Kidney (tissue), 13 donors: ENCODE measurements at regions not wholly inside any gene's neighbourhood (a gene's known extent, or its start where the extent isn't known, plus 50 kb on each side); places are given as distances from the start of the nearest gene placed in this dataset.

Experiments
- DNase-seq, 5 donors: peaks; one replicate each; pipeline ENCODE4 v3.0.0-alpha.2; 2013 to 2020
- FAIRE-seq: peaks from 2 replicates; lab custom pipeline; 2012; peaks lifted over from hg19 to GRCh38; lab: Jason Lieb, UNC
- H3K27ac ChIP-seq, 2 donors: one replicate each; pipeline ENCODE4 v1.7.0; 2013; ENCODE audit warnings: low read depth in 2 of 2, low read length in 2 of 2, inconsistent platforms in 1 of 2
- H3K27me3 ChIP-seq: one replicate; pipeline ENCODE4 v1.7.1; 2013; ENCODE audit warnings: low read length, inconsistent platforms; ENCODE audit not compliant: control insufficient read depth, insufficient read depth
- H3K36me3 ChIP-seq, 3 donors: one replicate each; pipeline versions ENCODE4 v1.7.0 to v1.7.1; 2013; ENCODE audit warnings: low read length in 3 of 3, control low read depth in 1 of 3, inconsistent platforms in 1 of 3; ENCODE audit not compliant: insufficient read depth in 3 of 3, control insufficient read depth in 2 of 3
- H3K4me1 ChIP-seq, 3 donors: one replicate each; pipeline versions ENCODE4 v1.7.0 to v1.7.1; 2013; ENCODE audit warnings: low read length in 3 of 3, inconsistent platforms in 1 of 3, low read depth in 1 of 3; ENCODE audit not compliant: control insufficient read depth in 2 of 3, insufficient read depth in 2 of 3
- H3K4me3 ChIP-seq, 3 donors: one replicate each; pipeline versions ENCODE4 v1.7.0 to v1.8.1; 2013; ENCODE audit warnings: low read length in 3 of 3, control low read depth in 1 of 3, inconsistent platforms in 1 of 3
- H3K9ac ChIP-seq, 3 donors: one replicate each; pipeline versions ENCODE4 v1.7.0 to v1.7.1; 2013; ENCODE audit warnings: low read length in 3 of 3, control low read depth in 1 of 3, inconsistent platforms in 1 of 3
- H3K9me3 ChIP-seq, 3 donors: one replicate each; pipeline versions ENCODE4 v1.7.0 to v1.7.1; 2013; ENCODE audit warnings: low read length in 3 of 3, control low read depth in 1 of 3, inconsistent platforms in 1 of 3; ENCODE audit not compliant: control insufficient read depth in 2 of 3, insufficient read depth in 1 of 3
- CTCF ChIP-seq: IDR thresholded peaks from 3 replicates; pipeline ENCODE4 v1.5.1; 2012; ENCODE audit warnings: mild to moderate bottlenecking, moderate library complexity, borderline replicate concordance; ENCODE audit not compliant: insufficient read depth; ENCODE audit errors: extremely low read depth
- intact Hi-C: fragments of 100-400 bp; cut with DNase I; formaldehyde crosslinking; loops from one replicate; pipeline ENCODE4 v1.11.1; 2022
- donor health status: control.
- donor health status: control.
- donor health status: control.
- donor health status: control.
- donor health status: control.
- donor health status: DM: yes; HTN: yes; CAD: no.
- donor health status: Normal renal cell carcinoma (clear cell type).

DNA sequence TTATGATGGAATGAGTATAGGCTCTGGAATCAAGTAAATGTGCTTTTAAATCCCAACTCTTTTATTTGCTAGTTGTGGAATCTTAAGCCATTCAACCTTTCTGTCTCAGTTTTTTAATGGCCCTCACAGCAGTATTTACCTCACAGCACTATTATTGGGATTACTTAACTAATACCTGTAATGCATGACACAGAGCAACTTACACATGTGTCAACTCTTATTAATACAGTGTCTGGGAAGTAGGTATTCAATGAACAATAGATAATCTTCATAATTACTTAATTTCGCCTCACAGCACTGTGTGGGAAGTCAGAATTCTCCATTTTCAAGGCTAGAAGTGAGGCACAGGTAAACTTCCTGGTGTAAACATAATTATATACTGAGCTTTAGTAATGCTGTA, 149.7 kb upstream of the NUDT6 start:
- Histone ChIP-seq H3K9me3 (no peaks in the 10 kb centered on the region), H3K4me3 (no peak overlapping the region), H3K4me1 (no peaks in the 10 kb centered on the region), H3K27me3 (no peaks in the 10 kb centered on the region), H3K36me3 (no peaks in the 10 kb centered on the region), H3K9ac (no peak overlapping the region), H3K27ac (no peak overlapping the region)
- intact Hi-C loops: no loop called here
- no peak for TF ChIP-seq CTCF
- DNase-seq: no peak
- FAIRE-seq: no peak

GRCh38 chr4:123073650-123074049, 151.3 kb upstream of the NUDT6 start:
- no peak for TF ChIP-seq CTCF
- no peaks in the 10 kb centered on the region for H3K36me3 ChIP-seq
- no peak overlapping the region for H3K4me3 ChIP-seq
- intact Hi-C loops: no loop called here
- H3K27me3 ChIP-seq: no peaks in the 10 kb centered on the region
- no peak overlapping the region for H3K27ac ChIP-seq
- no peak overlapping the region for H3K9ac ChIP-seq
- no peaks in the 10 kb centered on the region for H3K9me3 ChIP-seq
- H3K4me1 ChIP-seq: no peaks in the 10 kb centered on the region
- DNase-seq (no peak), FAIRE-seq (no peak)

- no peak for TF ChIP-seq CTCF
- intact Hi-C loops: no loop called here
- Histone ChIP-seq H3K27ac (no peak overlapping the region), H3K4me3 (no peak overlapping the region), H3K9me3 (no peaks in the 10 kb centered on the region), H3K36me3 (no peaks in the 10 kb centered on the region), H3K9ac (no peak overlapping the region), H3K4me1 (no peaks in the 10 kb centered on the region), H3K27me3 (no peaks in the 10 kb centered on the region)
- DNase-seq (no peak), FAIRE-seq (no peak)
These were observed 154.9 kb upstream of the NUDT6 start for GRCh38 chr4:123077330-123077729.

GRCh38 chr4:123081971-123082370, 159.6 kb upstream of the NUDT6 start:
- no peaks in the 10 kb centered on the region for H3K4me1 ChIP-seq
- DNase-seq (no peak), FAIRE-seq (no peak)
- H3K27ac ChIP-seq: no peak overlapping the region
- no peaks in the 10 kb centered on the region for H3K9me3 ChIP-seq
- H3K27me3 ChIP-seq: no peaks in the 10 kb centered on the region
- H3K4me3 ChIP-seq: no peak overlapping the region
- intact Hi-C loops: no loop called here
- H3K9ac ChIP-seq: no peak overlapping the region
- no peak for TF ChIP-seq CTCF
- no peaks in the 10 kb centered on the region for H3K36me3 ChIP-seq
